ENCODE measurements at regions not wholly inside any gene's neighbourhood (a gene's known extent, or its start where the extent isn't known, plus 50 kb on each side); places are given as distances from the start of the nearest gene placed in this dataset.

GRCh38 chr3:81105789-81106488, 655.5 kb downstream of the GBE1 start:
- no peak overlapping the region for H3K27ac ChIP-seq (ENCODE audit: low read depth, low read length)
- no peaks in the 10 kb centered on the region for H3K9me3 ChIP-seq (ENCODE audit: control insufficient read depth, insufficient read depth, low read length)
- no peaks in the 10 kb centered on the region for H3K4me1 ChIP-seq (ENCODE audit: control insufficient read depth, insufficient read depth, low read length)
- no peak overlapping the region for H3K9ac ChIP-seq (ENCODE audit: low read depth, low read length)
- no peaks in the 10 kb centered on the region for H3K27me3 ChIP-seq (ENCODE audit: control insufficient read depth, insufficient read depth, low read length)
- H3K36me3 ChIP-seq (ENCODE audit: control insufficient read depth, insufficient read depth, low read length), result no peaks in the 10 kb centered on the region
- H3K4me3 ChIP-seq (ENCODE audit: low read depth, low read length), result no peak overlapping the region

DNA sequence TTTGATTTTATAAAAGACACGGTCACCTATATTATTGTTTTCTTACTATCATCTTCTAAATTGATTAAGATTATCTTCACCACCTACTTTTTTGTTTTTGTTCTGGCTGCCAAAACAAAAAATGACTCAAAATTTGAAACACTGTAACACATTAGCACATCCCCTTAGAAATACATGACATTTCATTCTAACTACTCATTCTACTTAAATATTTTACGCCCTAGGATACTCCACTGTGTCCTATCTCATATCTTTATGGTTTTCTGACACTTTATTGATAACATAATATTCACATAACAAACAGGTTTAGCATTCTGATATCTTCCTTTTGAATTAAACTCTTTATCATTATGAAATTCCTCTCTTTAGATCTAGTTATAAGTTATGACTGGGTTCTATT, 656.2 kb downstream of the GBE1 start:
- Histone ChIP-seq H3K4me3 (ENCODE audit: low read depth, low read length) (no peak overlapping the region), H3K36me3 (ENCODE audit: control insufficient read depth, insufficient read depth, low read length) (no peaks in the 10 kb centered on the region), H3K9me3 (ENCODE audit: control insufficient read depth, insufficient read depth, low read length) (no peaks in the 10 kb centered on the region), H3K9ac (ENCODE audit: low read depth, low read length) (no peak overlapping the region), H3K27me3 (ENCODE audit: control insufficient read depth, insufficient read depth, low read length) (no peaks in the 10 kb centered on the region), H3K4me1 (ENCODE audit: control insufficient read depth, insufficient read depth, low read length) (no peaks in the 10 kb centered on the region), H3K27ac (ENCODE audit: low read depth, low read length) (no peak overlapping the region)

GRCh38 chr3:81097889-81098288, 663.6 kb downstream of the GBE1 start:
- Histone ChIP-seq H3K4me1 (ENCODE audit: control insufficient read depth, insufficient read depth, low read length) (no peaks in the 10 kb centered on the region), H3K27ac (ENCODE audit: low read depth, low read length) (no peak overlapping the region), H3K36me3 (ENCODE audit: control insufficient read depth, insufficient read depth, low read length) (no peaks in the 10 kb centered on the region), H3K4me3 (ENCODE audit: low read depth, low read length) (no peak overlapping the region), H3K27me3 (ENCODE audit: control insufficient read depth, insufficient read depth, low read length) (no peaks in the 10 kb centered on the region), H3K9ac (ENCODE audit: low read depth, low read length) (no peak overlapping the region), H3K9me3 (ENCODE audit: control insufficient read depth, insufficient read depth, low read length) (no peaks in the 10 kb centered on the region)

DNA sequence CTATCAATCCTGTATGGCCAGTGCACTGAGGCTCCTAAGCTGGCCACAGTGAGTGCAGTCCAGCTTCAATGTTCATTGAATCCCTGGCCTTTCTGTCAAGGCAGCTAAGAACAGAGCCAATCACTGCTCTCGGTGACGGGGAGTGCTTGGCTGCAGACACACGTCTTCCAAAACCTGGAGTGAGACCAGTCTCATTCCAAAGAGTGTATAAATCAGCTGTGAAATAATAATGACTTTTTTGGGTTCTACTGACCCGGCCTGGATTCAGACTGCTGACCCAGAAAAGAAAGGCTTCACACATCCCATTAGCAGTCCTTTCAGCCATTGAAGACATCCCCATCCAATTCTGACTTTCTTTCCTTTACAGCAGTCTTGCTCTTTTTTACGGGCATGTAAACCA, 665.5 kb downstream of the GBE1 start:
- Histone ChIP-seq H3K36me3 (ENCODE audit: control insufficient read depth, insufficient read depth, low read length) (no peaks in the 10 kb centered on the region), H3K27ac (ENCODE audit: low read depth, low read length) (no peak overlapping the region), H3K9ac (ENCODE audit: low read depth, low read length) (no peak overlapping the region), H3K27me3 (ENCODE audit: control insufficient read depth, insufficient read depth, low read length) (no peaks in the 10 kb centered on the region), H3K4me3 (ENCODE audit: low read depth, low read length) (no peak overlapping the region), H3K9me3 (ENCODE audit: control insufficient read depth, insufficient read depth, low read length) (peaks cover 8% of the 10 kb centered on the region; the same call in 1 of the 2 replicates), H3K4me1 (ENCODE audit: control insufficient read depth, insufficient read depth, low read length) (no peaks in the 10 kb centered on the region)

DNA sequence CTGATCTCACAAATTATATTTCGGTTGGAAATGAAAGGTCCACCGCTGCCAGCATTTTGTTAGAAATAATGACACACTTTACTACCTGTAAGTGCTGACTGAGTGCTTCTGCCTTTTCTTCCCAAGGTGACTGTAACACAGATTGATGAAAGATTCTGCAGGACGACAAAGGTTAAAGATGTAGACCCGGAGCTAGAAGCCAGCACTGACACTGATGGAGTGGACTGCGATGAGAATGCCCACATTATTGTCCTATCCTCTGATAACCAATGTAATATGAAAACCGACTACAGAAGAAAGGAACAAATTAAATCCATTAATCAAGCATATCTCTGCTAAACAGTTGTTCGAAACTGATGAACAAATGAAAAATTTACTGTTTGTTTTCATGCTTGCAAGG, 666.5 kb downstream of the GBE1 start:
- Histone ChIP-seq H3K4me3 (ENCODE audit: low read depth, low read length) (no peak overlapping the region), H3K27ac (ENCODE audit: low read depth, low read length) (no peak overlapping the region)

DNA sequence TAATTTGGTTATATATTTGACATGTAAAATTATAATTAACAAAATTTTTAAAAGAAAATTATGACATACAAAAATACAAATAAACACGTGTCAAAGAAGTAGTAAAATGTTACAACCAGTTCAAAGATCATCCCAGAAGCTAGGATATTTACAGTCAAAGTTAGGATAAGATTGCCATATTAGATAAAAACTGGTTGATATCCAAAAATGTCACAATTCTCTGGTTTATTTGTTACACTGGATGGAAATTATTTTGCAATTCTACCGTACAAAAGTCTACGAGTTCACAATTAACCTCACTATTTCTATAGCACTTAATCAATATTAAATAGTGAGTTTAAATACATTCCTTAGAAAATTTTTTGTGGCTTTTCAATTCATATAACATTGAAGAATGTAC, 673.8 kb downstream of the GBE1 start:
- Histone ChIP-seq H3K27me3 (ENCODE audit: control insufficient read depth, insufficient read depth, low read length) (no peaks in the 10 kb centered on the region), H3K36me3 (ENCODE audit: control insufficient read depth, insufficient read depth, low read length) (no peaks in the 10 kb centered on the region), H3K9ac (ENCODE audit: low read depth, low read length) (no peak overlapping the region), H3K4me3 (ENCODE audit: low read depth, low read length) (no peak overlapping the region), H3K9me3 (ENCODE audit: control insufficient read depth, insufficient read depth, low read length) (peaks cover 14% of the 10 kb centered on the region), H3K27ac (ENCODE audit: low read depth, low read length) (no peak overlapping the region), H3K4me1 (ENCODE audit: control insufficient read depth, insufficient read depth, low read length) (no peaks in the 10 kb centered on the region)

More for the DNA sequence above, 666.5 kb downstream of the GBE1 start:
- no peak overlapping the region for H3K9ac ChIP-seq (ENCODE audit: low read depth, low read length)
- H3K36me3 ChIP-seq (ENCODE audit: control insufficient read depth, insufficient read depth, low read length), result no peaks in the 10 kb centered on the region
- H3K4me1 ChIP-seq (ENCODE audit: control insufficient read depth, insufficient read depth, low read length), result no peaks in the 10 kb centered on the region
- H3K27me3 ChIP-seq (ENCODE audit: control insufficient read depth, insufficient read depth, low read length), result no peaks in the 10 kb centered on the region
- peaks cover 14% of the 10 kb centered on the region for H3K9me3 ChIP-seq (ENCODE audit: control insufficient read depth, insufficient read depth, low read length)

DNA sequence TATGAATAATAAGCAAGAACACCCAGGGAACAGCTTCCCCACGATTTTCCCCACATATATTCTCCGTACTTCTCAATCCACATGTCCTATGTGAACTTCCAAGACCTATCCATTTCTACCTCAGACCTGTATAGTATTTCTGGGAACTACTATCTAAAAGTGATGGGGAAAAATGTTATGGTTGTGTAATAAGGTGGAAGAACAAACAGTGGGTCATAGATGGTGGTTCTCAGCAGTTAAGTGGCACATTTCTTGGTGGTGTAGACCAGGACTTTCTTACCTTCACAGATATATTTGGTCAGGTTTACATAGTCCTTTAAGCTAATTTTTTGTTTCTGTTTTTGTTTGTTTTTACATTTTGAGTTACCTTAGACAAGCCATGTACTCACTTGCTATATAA, 675.1 kb downstream of the GBE1 start:
- no peaks in the 10 kb centered on the region for H3K36me3 ChIP-seq (ENCODE audit: control insufficient read depth, insufficient read depth, low read length)
- no peaks in the 10 kb centered on the region for H3K27me3 ChIP-seq (ENCODE audit: control insufficient read depth, insufficient read depth, low read length)
- no peak overlapping the region for H3K27ac ChIP-seq (ENCODE audit: low read depth, low read length)
- no peaks in the 10 kb centered on the region for H3K4me1 ChIP-seq (ENCODE audit: control insufficient read depth, insufficient read depth, low read length)
- H3K9me3 ChIP-seq (ENCODE audit: control insufficient read depth, insufficient read depth, low read length), result peaks cover 10% of the 10 kb centered on the region
- H3K4me3 ChIP-seq (ENCODE audit: low read depth, low read length), result no peak overlapping the region
- H3K9ac ChIP-seq (ENCODE audit: low read depth, low read length), result no peak overlapping the region

- Histone ChIP-seq H3K9ac (ENCODE audit: low read depth, low read length) (no peak overlapping the region), H3K4me3 (ENCODE audit: low read depth, low read length) (no peak overlapping the region), H3K27me3 (ENCODE audit: control insufficient read depth, insufficient read depth, low read length) (no peaks in the 10 kb centered on the region), H3K9me3 (ENCODE audit: control insufficient read depth, insufficient read depth, low read length) (no peaks in the 10 kb centered on the region), H3K4me1 (ENCODE audit: control insufficient read depth, insufficient read depth, low read length) (no peaks in the 10 kb centered on the region), H3K36me3 (ENCODE audit: control insufficient read depth, insufficient read depth, low read length) (no peaks in the 10 kb centered on the region), H3K27ac (ENCODE audit: low read depth, low read length) (no peak overlapping the region)
These were observed 680.8 kb downstream of the GBE1 start for GRCh38 chr3:81080608-81081007.

- Histone ChIP-seq H3K9me3 (ENCODE audit: control insufficient read depth, insufficient read depth, low read length) (peaks cover 23% of the 10 kb centered on the region), H3K27ac (ENCODE audit: low read depth, low read length) (no peak overlapping the region), H3K27me3 (ENCODE audit: control insufficient read depth, insufficient read depth, low read length) (no peaks in the 10 kb centered on the region), H3K4me3 (ENCODE audit: low read depth, low read length) (no peak overlapping the region), H3K36me3 (ENCODE audit: control insufficient read depth, insufficient read depth, low read length) (no peaks in the 10 kb centered on the region), H3K9ac (ENCODE audit: low read depth, low read length) (no peak overlapping the region), H3K4me1 (ENCODE audit: control insufficient read depth, insufficient read depth, low read length) (no peaks in the 10 kb centered on the region)
These were observed 688.9 kb downstream of the GBE1 start for GRCh38 chr3:81072591-81072990.

- no peaks in the 10 kb centered on the region for H3K27me3 ChIP-seq (ENCODE audit: control insufficient read depth, insufficient read depth, low read length)
- H3K36me3 ChIP-seq (ENCODE audit: control insufficient read depth, insufficient read depth, low read length), result no peaks in the 10 kb centered on the region
- H3K9ac ChIP-seq (ENCODE audit: low read depth, low read length), result no peak overlapping the region
- H3K9me3 ChIP-seq (ENCODE audit: control insufficient read depth, insufficient read depth, low read length), result peaks cover 34% of the 10 kb centered on the region
- no peaks in the 10 kb centered on the region for H3K4me1 ChIP-seq (ENCODE audit: control insufficient read depth, insufficient read depth, low read length)
- no peak overlapping the region for H3K27ac ChIP-seq (ENCODE audit: low read depth, low read length)
- no peak overlapping the region for H3K4me3 ChIP-seq (ENCODE audit: low read depth, low read length)
These were observed 692.9 kb downstream of the GBE1 start for GRCh38 chr3:81068546-81068945.

DNA sequence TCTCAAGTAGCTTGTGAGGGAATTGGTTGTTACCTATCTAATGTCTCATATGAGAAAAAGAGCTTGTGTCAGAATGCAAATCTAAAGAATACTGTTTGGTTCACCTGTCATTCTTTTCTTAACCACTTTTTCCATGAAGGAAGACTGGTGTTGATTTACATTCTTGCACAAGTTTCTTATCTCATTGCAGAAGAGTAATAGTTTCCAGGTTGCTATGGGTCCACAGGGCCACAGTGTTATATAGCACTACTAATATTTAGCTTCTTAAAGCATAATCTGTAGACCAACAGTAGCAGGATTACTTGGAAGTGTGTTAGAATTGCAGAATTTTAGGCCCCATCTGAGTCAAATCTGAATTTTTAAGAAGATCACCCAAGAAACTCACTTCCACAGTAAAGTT, 697.5 kb downstream of the GBE1 start:
- H3K4me1 ChIP-seq (ENCODE audit: control insufficient read depth, insufficient read depth, low read length), result no peaks in the 10 kb centered on the region
- no peak overlapping the region for H3K4me3 ChIP-seq (ENCODE audit: low read depth, low read length)
- H3K9ac ChIP-seq (ENCODE audit: low read depth, low read length), result no peak overlapping the region
- H3K36me3 ChIP-seq (ENCODE audit: control insufficient read depth, insufficient read depth, low read length), result no peaks in the 10 kb centered on the region
- H3K27ac ChIP-seq (ENCODE audit: low read depth, low read length), result no peak overlapping the region
- no peaks in the 10 kb centered on the region for H3K27me3 ChIP-seq (ENCODE audit: control insufficient read depth, insufficient read depth, low read length)
- H3K9me3 ChIP-seq (ENCODE audit: control insufficient read depth, insufficient read depth, low read length), result peaks cover 23% of the 10 kb centered on the region
